Esophagus squamous epithelium (tissue), 4 donors: ENCODE measurements at regions not wholly inside any gene's neighbourhood (a gene's known extent, or its start where the extent isn't known, plus 50 kb on each side); places are given as distances from the start of the nearest gene placed in this dataset.

ENCODE experiments used
- CTCF ChIP-seq, 6 experiments: fragments of 450-650 bp in 4 of 6; fragments of 200-600 bp in 2 of 6; sonication (generic) in 2 of 6; IDR thresholded peaks; one replicate each; pipeline ENCODE4 v1.5.1; 2016 to 2019; ENCODE audit warnings: antibody characterized with exemption in 6 of 6, mild to moderate bottlenecking in 4 of 6, moderate library complexity in 4 of 6
- POLR2A ChIP-seq, 4 donors: fragments of 450-650 bp; IDR thresholded peaks; one replicate each; pipeline ENCODE4 v1.6.1; 2017; ENCODE audit warnings: antibody characterized with exemption in 4 of 4, mild to moderate bottlenecking in 4 of 4, moderate library complexity in 3 of 4

GRCh38 chr5:61771062-61771461 lies 439.0 kb downstream of the ZSWIM6 start:
- TF ChIP-seq CTCF (IDR thresholded peaks at IDR 0.05), result no peak
- TF ChIP-seq POLR2A (IDR thresholded peaks at IDR 0.05), result no peak
